Hepatocyte (in vitro differentiated cells): ENCODE measurements at regions not wholly inside any gene's neighbourhood (a gene's known extent, or its start where the extent isn't known, plus 50 kb on each side); places are given as distances from the start of the nearest gene placed in this dataset.

Experiments
- DNase-seq: peaks from one replicate; pipeline ENCODE4 v3.0.0-alpha.2; 2016; ENCODE audit warnings: low spot score
- H2AFZ ChIP-seq: fragments of 200-600 bp; sonication (generic); 2 replicates; pipeline ENCODE4 v1.6.0; 2016; ENCODE audit warnings: antibody characterized with exemption, mild to moderate bottlenecking
- H3K27ac ChIP-seq: fragments of 200-600 bp; sonication (generic); 2 replicates; pipeline ENCODE4 v1.5.1; 2016; ENCODE audit warnings: mild to moderate bottlenecking
- H3K27me3 ChIP-seq: fragments of 200-600 bp; sonication (generic); 2 replicates; pipeline ENCODE4 v1.6.1; 2016
- H3K36me3 ChIP-seq: fragments of 200-600 bp; sonication (generic); replicated peaks from 2 replicates; pipeline ENCODE4 v1.5.1; 2016; ENCODE audit warnings: low read depth; ENCODE audit not compliant: insufficient read depth
- H3K4me1 ChIP-seq: fragments of 200-600 bp; sonication (generic); 2 replicates; pipeline ENCODE4 v1.5.1; 2016; ENCODE audit warnings: mild to moderate bottlenecking, moderate library complexity; ENCODE audit not compliant: insufficient read depth
- H3K4me2 ChIP-seq: fragments of 200-600 bp; sonication (generic); 2 replicates; pipeline ENCODE4 v1.6.0; 2016
- H3K4me3 ChIP-seq: fragments of 200-600 bp; sonication (generic); 2 replicates; pipeline ENCODE4 v1.5.1; 2016; ENCODE audit warnings: mild to moderate bottlenecking
- H3K79me2 ChIP-seq: fragments of 200-600 bp; sonication (generic); 2 replicates; pipeline ENCODE4 v1.6.0; 2017; ENCODE audit warnings: mild to moderate bottlenecking
- H3K9me2 ChIP-seq: fragments of 200-600 bp; sonication (generic); replicated peaks from 2 replicates; pipeline ENCODE4 v1.6.0; 2017; ENCODE audit warnings: mild to moderate bottlenecking; ENCODE audit not compliant: insufficient read depth
- H3K9me3 ChIP-seq: fragments of 200-600 bp; sonication (generic); 2 replicates; pipeline ENCODE4 v1.5.1; 2016; ENCODE audit warnings: low read depth, mild to moderate bottlenecking
- H4K20me1 ChIP-seq: fragments of 200-600 bp; sonication (generic); 2 replicates; pipeline ENCODE4 v1.6.0; 2016; ENCODE audit warnings: mild to moderate bottlenecking; ENCODE audit not compliant: insufficient read depth, poor library complexity, severe bottlenecking
- EZH2 ChIP-seq: fragments of 200-600 bp; sonication (generic); IDR thresholded peaks from 2 replicates; pipeline ENCODE4 v1.6.1; 2016; ENCODE audit warnings: antibody characterized with exemption, mild to moderate bottlenecking, borderline replicate concordance
- EZH2phosphoT487 ChIP-seq: fragments of 200-600 bp; sonication (generic); IDR thresholded peaks from one replicate; pipeline ENCODE4 v1.6.1; 2018; ENCODE audit warnings: antibody characterized with exemption, mild to moderate bottlenecking, low read depth, moderate library complexity; ENCODE audit not compliant: unreplicated experiment, severe bottlenecking
- WGBS: methylation state at CpG from one replicate; pipeline ENCODE4 v1.1.6; 2016; ENCODE audit warnings: low lambda C conversion rate; ENCODE audit errors: missing lambda C conversion rate; 5-methylcytosine and 5-hydroxymethylcytosine counted together
- TF ChIP-seq, protein P1 (sequence below): fragments of 200-600 bp; sonication (generic); IDR thresholded peaks from 2 replicates; pipeline ENCODE4 v1.5.1; 2016; ENCODE audit warnings: antibody characterized with exemption, mild to moderate bottlenecking; ENCODE audit not compliant: poor library complexity

DNA sequence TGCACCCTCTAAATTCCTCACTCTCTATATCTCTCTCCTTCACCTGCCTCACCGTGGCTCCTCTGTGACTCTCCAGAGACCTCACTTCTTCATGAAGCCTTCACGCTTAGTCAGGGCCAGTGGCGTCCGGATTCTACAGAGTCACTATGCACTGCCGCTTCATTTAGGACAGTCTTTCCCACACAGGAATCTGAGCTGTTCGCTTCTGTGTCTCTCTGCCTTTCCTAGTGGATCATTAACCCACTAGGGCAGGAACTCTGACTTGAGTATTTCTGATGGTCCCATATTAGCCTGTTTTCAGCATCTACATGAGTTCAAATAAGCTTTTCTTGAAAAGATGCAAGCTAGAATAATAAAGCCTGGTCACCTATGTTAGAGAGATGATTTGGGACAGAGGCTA is 180.2 kb upstream of the DOK6 start:
- 74% methylated on average over 6 of the region's 6 CpGs for WGBS
- Histone ChIP-seq H3K4me3 (no peak overlapping the region), H3K9me2 (no peaks in the 10 kb centered on the region), H3K79me2 (no peaks in the 10 kb centered on the region), H3K27ac (no peak overlapping the region), H3K36me3 (no peaks in the 10 kb centered on the region), H4K20me1 (no peaks in the 10 kb centered on the region), H2AFZ (no peak overlapping the region), H3K4me1 (no peaks in the 10 kb centered on the region), H3K27me3 (no peaks in the 10 kb centered on the region), H3K4me2 (no peak overlapping the region), H3K9me3 (no peaks in the 10 kb centered on the region)
- TF ChIP-seq, protein P1, sequence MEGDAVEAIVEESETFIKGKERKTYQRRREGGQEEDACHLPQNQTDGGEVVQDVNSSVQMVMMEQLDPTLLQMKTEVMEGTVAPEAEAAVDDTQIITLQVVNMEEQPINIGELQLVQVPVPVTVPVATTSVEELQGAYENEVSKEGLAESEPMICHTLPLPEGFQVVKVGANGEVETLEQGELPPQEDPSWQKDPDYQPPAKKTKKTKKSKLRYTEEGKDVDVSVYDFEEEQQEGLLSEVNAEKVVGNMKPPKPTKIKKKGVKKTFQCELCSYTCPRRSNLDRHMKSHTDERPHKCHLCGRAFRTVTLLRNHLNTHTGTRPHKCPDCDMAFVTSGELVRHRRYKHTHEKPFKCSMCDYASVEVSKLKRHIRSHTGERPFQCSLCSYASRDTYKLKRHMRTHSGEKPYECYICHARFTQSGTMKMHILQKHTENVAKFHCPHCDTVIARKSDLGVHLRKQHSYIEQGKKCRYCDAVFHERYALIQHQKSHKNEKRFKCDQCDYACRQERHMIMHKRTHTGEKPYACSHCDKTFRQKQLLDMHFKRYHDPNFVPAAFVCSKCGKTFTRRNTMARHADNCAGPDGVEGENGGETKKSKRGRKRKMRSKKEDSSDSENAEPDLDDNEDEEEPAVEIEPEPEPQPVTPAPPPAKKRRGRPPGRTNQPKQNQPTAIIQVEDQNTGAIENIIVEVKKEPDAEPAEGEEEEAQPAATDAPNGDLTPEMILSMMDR = no peak
- TF ChIP-seq EZH2 = no peak
- TF ChIP-seq EZH2phosphoT487 = no peak
- DNase-seq = peak; percentile 7

DNA sequence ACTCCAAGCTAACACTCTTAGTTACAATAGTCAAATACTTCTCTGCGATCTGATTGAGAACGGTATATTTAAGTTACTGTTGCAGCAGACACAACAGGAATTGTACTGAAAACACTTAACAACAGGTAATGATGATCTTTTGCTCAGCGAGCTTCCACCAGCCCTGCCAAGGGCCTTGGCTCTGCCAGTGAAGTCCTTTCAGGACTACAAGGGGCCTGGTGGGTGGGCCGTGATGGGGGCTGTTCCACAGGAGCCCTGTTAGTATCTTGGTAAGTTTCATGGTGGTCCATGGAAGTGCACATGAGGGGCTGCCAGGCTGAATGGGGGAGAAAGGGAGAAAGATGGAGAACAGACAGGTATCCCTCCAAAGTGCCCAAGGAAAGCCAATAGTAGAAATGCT is 178.6 kb upstream of the DOK6 start:
- H3K27ac ChIP-seq = no peak overlapping the region
- H3K4me3 ChIP-seq = no peak overlapping the region
- H3K4me1 ChIP-seq = no peaks in the 10 kb centered on the region
- TF ChIP-seq, protein P1 = no peak
- TF ChIP-seq EZH2 (no peak), EZH2phosphoT487 (no peak)
- no peaks in the 10 kb centered on the region for H4K20me1 ChIP-seq
- DNase-seq = no peak
- H3K79me2 ChIP-seq = no peaks in the 10 kb centered on the region
- no peaks in the 10 kb centered on the region for H3K27me3 ChIP-seq
- H3K4me2 ChIP-seq = no peak overlapping the region
- no peaks in the 10 kb centered on the region for H3K9me3 ChIP-seq
- no peak overlapping the region for H2AFZ ChIP-seq
- no peaks in the 10 kb centered on the region for H3K9me2 ChIP-seq
- H3K36me3 ChIP-seq = no peaks in the 10 kb centered on the region
- 96% methylated on average over 4 of the region's 4 CpGs for WGBS

DNA sequence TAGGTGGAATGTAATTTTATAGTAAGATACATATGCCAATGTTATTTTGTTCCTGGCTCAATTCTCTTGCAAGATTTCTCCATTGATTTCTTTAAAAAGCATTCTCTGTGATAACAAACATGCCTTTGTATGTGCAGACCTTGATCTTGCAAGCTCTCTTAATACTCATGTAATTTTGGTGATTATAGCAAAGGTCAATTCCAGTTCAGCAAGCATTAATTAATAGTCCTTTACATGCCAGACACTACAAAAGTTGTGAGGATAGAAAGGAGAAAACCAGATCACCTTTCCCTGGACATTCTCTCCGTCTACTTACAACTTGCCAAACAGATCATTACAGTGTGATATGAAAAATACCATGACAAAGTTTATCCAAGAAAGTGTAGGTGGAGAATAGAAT is 173.7 kb upstream of the DOK6 start:
- Histone ChIP-seq H3K9me2 (no peaks in the 10 kb centered on the region), H3K9me3 (no peaks in the 10 kb centered on the region), H3K27ac (no peak overlapping the region), H3K27me3 (no peaks in the 10 kb centered on the region), H3K36me3 (no peaks in the 10 kb centered on the region), H3K79me2 (no peaks in the 10 kb centered on the region), H3K4me2 (no peak overlapping the region), H4K20me1 (no peaks in the 10 kb centered on the region), H3K4me1 (no peaks in the 10 kb centered on the region), H2AFZ (no peak overlapping the region), H3K4me3 (no peak overlapping the region)
- 67% methylated on average over 1 of the region's 1 CpG for WGBS
- TF ChIP-seq, protein P1 = no peak
- no peak for TF ChIP-seq EZH2
- TF ChIP-seq EZH2phosphoT487 = no peak
- DNase-seq = no peak

DNA sequence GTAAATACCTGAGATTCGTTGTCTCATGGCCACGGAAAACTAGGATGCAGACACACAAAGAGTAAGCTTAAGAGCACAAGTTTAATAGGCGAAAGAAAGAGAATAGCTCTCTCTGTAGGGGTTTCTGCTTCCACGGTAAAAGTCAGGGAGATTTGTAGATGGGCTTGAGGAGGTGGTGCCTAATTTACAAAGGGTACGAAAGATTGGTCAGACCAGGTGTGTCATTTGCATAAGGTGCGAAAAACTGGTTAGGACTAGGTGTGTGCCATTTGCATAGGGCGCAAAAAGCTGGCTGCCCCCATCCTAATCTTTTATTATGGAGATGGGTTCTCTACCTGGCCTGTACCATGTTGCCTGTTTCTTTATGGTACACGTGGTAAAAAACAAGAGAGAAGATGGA is 170.5 kb upstream of the DOK6 start:
- no peaks in the 10 kb centered on the region for H3K4me1 ChIP-seq
- no peak overlapping the region for H3K4me2 ChIP-seq
- no peaks in the 10 kb centered on the region for H3K9me2 ChIP-seq
- no peaks in the 10 kb centered on the region for H3K27me3 ChIP-seq
- no peaks in the 10 kb centered on the region for H3K36me3 ChIP-seq
- TF ChIP-seq, protein P1 = no peak
- TF ChIP-seq EZH2phosphoT487 (no peak), EZH2 (no peak)
- no peak overlapping the region for H3K4me3 ChIP-seq
- H4K20me1 ChIP-seq = no peaks in the 10 kb centered on the region
- H2AFZ ChIP-seq = no peak overlapping the region
- DNase-seq = no peak
- H3K79me2 ChIP-seq = no peaks in the 10 kb centered on the region
- no peak overlapping the region for H3K27ac ChIP-seq
- H3K9me3 ChIP-seq = no peaks in the 10 kb centered on the region
- 85% methylated on average over 8 of the region's 8 CpGs for WGBS
